ENCODE measurements at regions not wholly inside any gene's neighbourhood (a gene's known extent, or its start where the extent isn't known, plus 50 kb on each side); places are given as distances from the start of the nearest gene placed in this dataset.

DNA sequence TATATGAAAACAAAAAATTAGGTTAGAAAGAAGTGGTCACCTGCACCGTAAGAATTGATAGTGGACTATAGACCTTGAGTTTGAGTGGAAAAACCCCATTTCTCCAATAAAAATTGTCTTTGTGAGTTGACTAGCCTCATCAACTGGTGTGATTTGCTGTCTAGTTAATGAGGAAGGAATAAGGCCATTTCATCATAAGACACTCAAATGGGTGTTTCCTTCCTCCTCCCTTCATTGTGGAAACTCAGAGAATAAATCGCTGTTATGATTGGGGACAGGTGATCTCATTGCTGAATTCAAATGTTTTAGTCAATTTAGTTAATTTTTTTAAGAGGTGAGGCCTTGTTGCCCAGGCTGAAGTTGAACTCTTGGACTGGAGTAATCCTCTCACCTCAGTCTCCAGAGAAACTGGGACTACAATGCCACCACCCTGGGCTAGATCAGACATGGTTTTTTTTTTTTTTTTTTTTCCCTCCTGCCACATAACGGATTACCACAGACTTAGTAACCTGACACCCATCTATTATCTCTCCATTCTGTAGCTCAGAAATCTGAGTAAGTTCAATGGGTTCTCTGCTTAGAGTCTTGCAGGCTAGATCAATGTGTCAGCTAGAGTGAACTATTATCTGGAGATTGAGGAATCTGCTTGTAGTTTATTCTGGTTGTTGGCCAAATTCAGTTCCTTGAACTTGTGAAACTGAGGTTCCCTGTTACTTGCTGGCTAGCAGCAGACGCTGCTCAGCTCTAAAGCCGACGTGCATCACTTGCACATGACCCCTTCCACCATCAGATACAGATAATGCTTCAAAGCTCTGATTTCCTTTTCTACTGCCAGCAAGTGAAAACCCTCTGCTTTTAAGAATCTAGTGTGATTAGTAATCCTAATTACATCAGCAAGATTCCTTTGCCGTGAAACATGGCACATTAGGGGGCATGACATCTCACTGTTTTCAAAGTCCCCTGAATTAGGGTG lies 663.8 kb upstream of the CDH9 start:
- Histone ChIP-seq H3K27me3 (ENCODE audit: low read depth) (no peaks in the 10 kb centered on the region), H3K27ac (replicated peaks) (no peak overlapping the region), H3K4me3 (no peak overlapping the region), H3K36me3 (no peaks in the 10 kb centered on the region), H3K9me3 (replicated peaks) (no peaks in the 10 kb centered on the region), H3K4me1 (no peaks in the 10 kb centered on the region)
- intact Hi-C loops (cut with micrococcal nuclease), result no loop called here
- no peak for DNase-seq
- TF ChIP-seq, protein P1, sequence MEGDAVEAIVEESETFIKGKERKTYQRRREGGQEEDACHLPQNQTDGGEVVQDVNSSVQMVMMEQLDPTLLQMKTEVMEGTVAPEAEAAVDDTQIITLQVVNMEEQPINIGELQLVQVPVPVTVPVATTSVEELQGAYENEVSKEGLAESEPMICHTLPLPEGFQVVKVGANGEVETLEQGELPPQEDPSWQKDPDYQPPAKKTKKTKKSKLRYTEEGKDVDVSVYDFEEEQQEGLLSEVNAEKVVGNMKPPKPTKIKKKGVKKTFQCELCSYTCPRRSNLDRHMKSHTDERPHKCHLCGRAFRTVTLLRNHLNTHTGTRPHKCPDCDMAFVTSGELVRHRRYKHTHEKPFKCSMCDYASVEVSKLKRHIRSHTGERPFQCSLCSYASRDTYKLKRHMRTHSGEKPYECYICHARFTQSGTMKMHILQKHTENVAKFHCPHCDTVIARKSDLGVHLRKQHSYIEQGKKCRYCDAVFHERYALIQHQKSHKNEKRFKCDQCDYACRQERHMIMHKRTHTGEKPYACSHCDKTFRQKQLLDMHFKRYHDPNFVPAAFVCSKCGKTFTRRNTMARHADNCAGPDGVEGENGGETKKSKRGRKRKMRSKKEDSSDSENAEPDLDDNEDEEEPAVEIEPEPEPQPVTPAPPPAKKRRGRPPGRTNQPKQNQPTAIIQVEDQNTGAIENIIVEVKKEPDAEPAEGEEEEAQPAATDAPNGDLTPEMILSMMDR (IDR thresholded peaks at IDR 0.05; ENCODE audit: borderline replicate concordance), result no peak

DNA sequence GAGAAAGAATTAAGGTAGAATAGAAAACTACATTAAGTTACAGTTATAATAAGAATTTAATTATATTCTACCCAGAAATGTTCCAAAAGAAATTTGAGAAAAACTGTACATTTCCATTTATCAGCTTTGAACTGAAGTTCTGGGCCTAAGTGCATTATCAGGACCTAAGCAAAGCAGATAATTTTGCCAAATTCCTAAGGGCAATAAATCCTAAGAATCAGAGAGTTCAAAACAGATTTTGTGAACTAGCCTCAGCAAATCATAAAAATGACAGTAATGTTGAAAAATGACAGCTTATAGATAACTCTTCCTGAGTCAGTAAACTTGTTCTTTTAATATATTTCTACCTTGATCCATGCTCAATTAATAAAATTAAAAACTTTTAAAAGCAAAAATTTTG lies 662.1 kb upstream of the CDH9 start:
- H3K36me3 ChIP-seq, result no peaks in the 10 kb centered on the region
- H3K4me3 ChIP-seq, result no peak overlapping the region
- H3K9me3 ChIP-seq (replicated peaks), result no peaks in the 10 kb centered on the region
- H3K4me1 ChIP-seq, result no peaks in the 10 kb centered on the region
- TF ChIP-seq, protein P1 (IDR thresholded peaks at IDR 0.05; ENCODE audit: borderline replicate concordance), result no peak
- no peak overlapping the region for H3K27ac ChIP-seq (replicated peaks)
- intact Hi-C loops (cut with micrococcal nuclease), result no loop called here
- H3K27me3 ChIP-seq (ENCODE audit: low read depth), result no peaks in the 10 kb centered on the region
- DNase-seq, result no peak

DNA sequence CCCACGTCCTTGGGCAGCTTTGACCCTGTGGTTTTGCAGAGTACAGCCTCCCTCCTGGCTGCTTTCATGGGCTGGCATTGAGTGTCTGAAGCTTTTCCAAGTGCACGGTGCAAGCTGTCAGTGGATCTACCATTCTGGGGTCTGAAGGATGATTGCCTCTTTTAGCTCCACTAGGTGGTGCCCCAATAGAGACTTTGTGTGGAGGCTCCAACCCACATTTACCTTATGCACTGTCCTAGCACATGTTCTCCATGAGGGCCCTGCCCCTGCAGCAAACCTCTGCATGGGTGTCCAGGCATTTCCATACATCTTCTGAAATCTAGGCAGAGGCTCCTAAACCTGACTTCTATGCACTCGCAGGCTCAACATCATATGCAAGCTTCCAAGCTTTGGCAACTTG lies 644.2 kb upstream of the CDH9 start:
- intact Hi-C loops (cut with micrococcal nuclease), result no loop called here
- TF ChIP-seq, protein P1 (IDR thresholded peaks at IDR 0.05; ENCODE audit: borderline replicate concordance), result no peak

DNA sequence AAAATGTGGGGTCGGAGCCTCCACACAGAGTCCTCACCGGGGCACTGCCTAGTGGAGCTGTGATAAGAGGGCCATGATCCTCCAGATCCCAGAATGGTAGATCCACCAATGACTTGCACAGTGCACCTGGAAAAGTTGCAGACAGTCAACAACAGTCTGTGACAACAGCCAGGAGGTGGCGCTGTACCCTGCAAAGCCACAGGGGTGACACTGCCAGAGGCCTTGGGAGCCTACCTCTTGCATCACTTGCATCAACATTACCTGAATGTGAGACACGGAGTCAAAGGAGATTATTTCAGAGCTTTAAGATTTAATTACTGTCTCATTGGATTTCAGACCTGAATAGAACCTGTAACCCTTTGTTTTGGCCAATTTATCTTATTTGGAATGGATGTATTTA lies 614.1 kb upstream of the CDH9 start:
- no peak for DNase-seq
- Histone ChIP-seq H3K36me3 (no peaks in the 10 kb centered on the region), H3K4me3 (no peak overlapping the region), H3K27ac (replicated peaks) (no peak overlapping the region), H3K4me1 (no peaks in the 10 kb centered on the region), H3K27me3 (ENCODE audit: low read depth) (no peaks in the 10 kb centered on the region), H3K9me3 (replicated peaks) (peaks cover 17% of the 10 kb centered on the region)
- intact Hi-C loops (cut with micrococcal nuclease), result no loop called here
- TF ChIP-seq, protein P1 (IDR thresholded peaks at IDR 0.05; ENCODE audit: borderline replicate concordance), result no peak

More for the DNA sequence above, 644.2 kb upstream of the CDH9 start:
- Histone ChIP-seq H3K27me3 (ENCODE audit: low read depth) (no peaks in the 10 kb centered on the region), H3K4me1 (no peaks in the 10 kb centered on the region), H3K9me3 (replicated peaks) (peaks cover 29% of the 10 kb centered on the region), H3K36me3 (no peaks in the 10 kb centered on the region), H3K27ac (replicated peaks) (no peak overlapping the region), H3K4me3 (no peak overlapping the region)
- DNase-seq, result no peak

DNA sequence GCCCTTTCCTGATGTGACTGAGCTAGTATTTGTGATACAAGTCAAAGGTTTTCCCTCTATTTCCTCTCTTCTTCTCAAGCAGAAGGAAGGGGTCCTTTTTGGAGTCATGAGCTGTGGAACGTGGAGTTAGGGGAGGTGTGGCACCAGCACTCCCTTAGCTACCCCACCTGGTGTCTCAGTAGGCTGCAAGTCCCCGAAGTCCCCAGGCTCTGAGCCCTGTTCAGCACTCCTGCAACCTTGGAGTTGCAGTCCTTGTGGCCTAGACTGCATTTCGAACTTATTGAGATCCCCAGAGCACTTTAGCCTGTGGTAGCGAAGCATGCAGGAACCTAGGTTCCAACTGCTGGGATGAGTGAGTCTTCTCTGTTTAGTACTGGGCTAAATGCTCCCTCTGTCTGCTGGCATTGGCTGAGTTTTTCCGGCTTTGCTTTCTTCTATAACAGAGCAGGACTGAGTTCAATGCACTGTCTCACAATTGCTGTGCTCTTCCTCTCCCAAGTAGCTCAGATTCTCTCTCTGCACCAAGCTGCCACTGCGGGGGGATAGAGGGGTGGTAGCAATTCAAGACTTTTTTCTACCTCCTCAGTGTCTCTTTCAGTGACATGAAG lies 600.7 kb upstream of the CDH9 start:
- intact Hi-C loops (cut with micrococcal nuclease), result no loop called here
- TF ChIP-seq, protein P1 (IDR thresholded peaks at IDR 0.05; ENCODE audit: borderline replicate concordance), result no peak
- H3K4me1 ChIP-seq, result no peaks in the 10 kb centered on the region
- no peaks in the 10 kb centered on the region for H3K27me3 ChIP-seq (ENCODE audit: low read depth)
- H3K36me3 ChIP-seq, result no peaks in the 10 kb centered on the region
- no peak overlapping the region for H3K4me3 ChIP-seq
- H3K9me3 ChIP-seq (replicated peaks), result peaks cover 18% of the 10 kb centered on the region
- no peak overlapping the region for H3K27ac ChIP-seq (replicated peaks)
- DNase-seq, result no peak

All from left ventricle myocardium inferior (tissue), 1 donor.